Keratinocyte (primary cell): ENCODE measurements at regions not wholly inside any gene's neighbourhood (a gene's known extent, or its start where the extent isn't known, plus 50 kb on each side); places are given as distances from the start of the nearest gene placed in this dataset.
"Not testable (repeated sequence)": the region's sequence is repeated elsewhere in the genome, so short reads cannot be mapped to it uniquely, and the experiment has no call there.

Source experiments
- DNase-seq: peaks from one replicate; pipeline ENCODE4 v3.0.0-alpha.2; 2011; ENCODE audit warnings: low read depth, missing footprints, low spot score
- FAIRE-seq: peaks from 2 replicates; lab custom pipeline; 2011; peaks lifted over from hg19 to GRCh38; lab: Jason Lieb, UNC
- H2AFZ ChIP-seq: 2 replicates; pipeline ENCODE4 v1.6.0; 2012; ENCODE audit warnings: low read length, control low read depth, inconsistent platforms; ENCODE audit not compliant: control insufficient read depth
- H3K27ac ChIP-seq: 2 replicates; pipeline ENCODE4 v1.5.1; 2011; ENCODE audit warnings: low read length; ENCODE audit not compliant: control insufficient read depth, insufficient read depth
- H3K27me3 ChIP-seq: 3 replicates; pipeline ENCODE4 v1.6.0; 2011; ENCODE audit warnings: low read length; ENCODE audit not compliant: control insufficient read depth, insufficient read depth; ENCODE audit errors: extremely low read depth
- H3K36me3 ChIP-seq, 2 experiments: 2 replicates in 1 of 2; 3 replicates in 1 of 2; pipeline ENCODE4 v1.5.1; 2011; ENCODE audit warnings: low read length in 2 of 2, mild to moderate bottlenecking in 1 of 2; ENCODE audit not compliant: control insufficient read depth in 2 of 2, insufficient read depth in 2 of 2; ENCODE audit errors: extremely low read depth in 1 of 2
- H3K4me1 ChIP-seq: 3 replicates; pipeline ENCODE4 v1.5.1; 2011; ENCODE audit warnings: low read length; ENCODE audit not compliant: control insufficient read depth, insufficient read depth; ENCODE audit errors: extremely low read depth
- H3K4me2 ChIP-seq: 3 replicates; pipeline ENCODE4 v1.6.0; 2011; ENCODE audit warnings: low read depth, low read length; ENCODE audit not compliant: control insufficient read depth, insufficient read depth; ENCODE audit errors: extremely low read depth
- H3K4me3 ChIP-seq, 3 experiments: fragments of 200-600 bp in 1 of 3; sonication (generic) in 1 of 3; 2 replicates in 2 of 3; 3 replicates in 1 of 3; pipeline ENCODE4 v1.5.1; 2011 to 2016; ENCODE audit warnings: low read length in 3 of 3, mild to moderate bottlenecking in 3 of 3, control low read depth in 2 of 3, inconsistent platforms in 1 of 3, low read depth in 1 of 3, mixed read lengths in 1 of 3, mixed run types in 1 of 3, moderate library complexity in 1 of 3; ENCODE audit not compliant: control insufficient read depth in 2 of 3, insufficient read depth in 2 of 3; ENCODE audit errors: extremely low read depth in 1 of 3
- H3K79me2 ChIP-seq: 2 replicates; pipeline ENCODE4 v1.6.0; 2012; ENCODE audit warnings: low read length; ENCODE audit not compliant: control insufficient read depth, insufficient read depth
- H3K9ac ChIP-seq: 3 replicates; pipeline ENCODE4 v1.6.0; 2011; ENCODE audit warnings: low read length; ENCODE audit not compliant: control insufficient read depth, insufficient read depth; ENCODE audit errors: extremely low read depth
- H3K9me1 ChIP-seq: 3 replicates; pipeline ENCODE4 v1.6.0; 2011; ENCODE audit warnings: low read length; ENCODE audit not compliant: control insufficient read depth, insufficient read depth; ENCODE audit errors: extremely low read depth
- H3K9me3 ChIP-seq: 2 replicates; pipeline ENCODE4 v1.5.1; 2012; ENCODE audit warnings: low read depth, low read length; ENCODE audit not compliant: control insufficient read depth
- H4K20me1 ChIP-seq: 3 replicates; pipeline ENCODE4 v1.6.0; 2011; ENCODE audit warnings: low read length; ENCODE audit not compliant: control insufficient read depth, insufficient read depth; ENCODE audit errors: extremely low read depth
- CTCF ChIP-seq, 3 experiments: IDR thresholded peaks in 1 of 3; conservative IDR thresholded peaks in 1 of 3; optimal IDR thresholded peaks in 1 of 3; 2 replicates in 2 of 3; 3 replicates in 1 of 3; pipeline versions ENCODE3 to v1.5.1; 2011; ENCODE audit warnings: low read length in 3 of 3, mild to moderate bottlenecking in 3 of 3, moderate library complexity in 2 of 3, control low read depth in 1 of 3, inconsistent platforms in 1 of 3; ENCODE audit not compliant: insufficient read depth in 2 of 3; ENCODE audit errors: extremely low read depth in 1 of 3
- EZH2 ChIP-seq: IDR thresholded peaks from one replicate; pipeline ENCODE4 v1.6.1; 2012; ENCODE audit warnings: inconsistent platforms, mild to moderate bottlenecking, low read length, moderate library complexity
- dilution Hi-C: fragments of 300-500 bp; cut with MboI; formaldehyde crosslinking; loops from one replicate; pipeline ENCODE4 v1.7.0; 2020; ENCODE audit warnings: low sequenced_read_pairs; ENCODE audit not compliant: extremely low pct_ligation_motif_present

GRCh38 chr6:90457867-90458259 is 129.0 kb downstream of the MAP3K7 start:
- H3K4me1 ChIP-seq = peaks cover 11% of the 10 kb centered on the region
- no peak for FAIRE-seq
- no peak for DNase-seq
- H3K4me3 ChIP-seq = no peak overlapping the region
- no peaks in the 10 kb centered on the region for H3K9me3 ChIP-seq
- H3K36me3 ChIP-seq = no peaks in the 10 kb centered on the region
- no peak overlapping the region for H3K9ac ChIP-seq
- H3K27me3 ChIP-seq = no peaks in the 10 kb centered on the region
- H3K79me2 ChIP-seq = no peaks in the 10 kb centered on the region
- H3K27ac ChIP-seq = no peak overlapping the region
- dilution Hi-C loops = no loop called here
- H3K4me2 ChIP-seq = no peak overlapping the region
- H3K9me1 ChIP-seq = no peaks in the 10 kb centered on the region
- no peaks in the 10 kb centered on the region for H4K20me1 ChIP-seq
- H2AFZ ChIP-seq = no peak overlapping the region
- TF ChIP-seq CTCF (optimal IDR thresholded peaks at IDR 0.05 in 1 of 3, IDR thresholded peaks at IDR 0.05 in 1 of 3, conservative IDR thresholded peaks at IDR 0.05 in 1 of 3; ENCODE audit: extremely low read depth in 1 of 3, insufficient read depth in 2 of 3, low read length in 3 of 3) (no peak), EZH2 (no peak)

GRCh38 chr6:90456997-90457866 is 129.6 kb downstream of the MAP3K7 start:
- H3K9ac ChIP-seq, H3K27ac ChIP-seq, H3K4me3 ChIP-seq, H3K4me2 ChIP-seq, DNase-seq, H2AFZ ChIP-seq, FAIRE-seq, H3K9me1 ChIP-seq, H3K36me3 ChIP-seq, H4K20me1 ChIP-seq, H3K27me3 ChIP-seq, dilution Hi-C loops, H3K79me2 ChIP-seq, H3K9me3 ChIP-seq: not testable (repeated sequence)
- peaks cover 11% of the 10 kb centered on the region for H3K4me1 ChIP-seq
